ENCODE measurements at regions not wholly inside any gene's neighbourhood (a gene's known extent, or its start where the extent isn't known, plus 50 kb on each side); places are given as distances from the start of the nearest gene placed in this dataset.
"Not testable (repeated sequence)": the region's sequence is repeated elsewhere in the genome, so short reads cannot be mapped to it uniquely, and the experiment has no call there.

DNA sequence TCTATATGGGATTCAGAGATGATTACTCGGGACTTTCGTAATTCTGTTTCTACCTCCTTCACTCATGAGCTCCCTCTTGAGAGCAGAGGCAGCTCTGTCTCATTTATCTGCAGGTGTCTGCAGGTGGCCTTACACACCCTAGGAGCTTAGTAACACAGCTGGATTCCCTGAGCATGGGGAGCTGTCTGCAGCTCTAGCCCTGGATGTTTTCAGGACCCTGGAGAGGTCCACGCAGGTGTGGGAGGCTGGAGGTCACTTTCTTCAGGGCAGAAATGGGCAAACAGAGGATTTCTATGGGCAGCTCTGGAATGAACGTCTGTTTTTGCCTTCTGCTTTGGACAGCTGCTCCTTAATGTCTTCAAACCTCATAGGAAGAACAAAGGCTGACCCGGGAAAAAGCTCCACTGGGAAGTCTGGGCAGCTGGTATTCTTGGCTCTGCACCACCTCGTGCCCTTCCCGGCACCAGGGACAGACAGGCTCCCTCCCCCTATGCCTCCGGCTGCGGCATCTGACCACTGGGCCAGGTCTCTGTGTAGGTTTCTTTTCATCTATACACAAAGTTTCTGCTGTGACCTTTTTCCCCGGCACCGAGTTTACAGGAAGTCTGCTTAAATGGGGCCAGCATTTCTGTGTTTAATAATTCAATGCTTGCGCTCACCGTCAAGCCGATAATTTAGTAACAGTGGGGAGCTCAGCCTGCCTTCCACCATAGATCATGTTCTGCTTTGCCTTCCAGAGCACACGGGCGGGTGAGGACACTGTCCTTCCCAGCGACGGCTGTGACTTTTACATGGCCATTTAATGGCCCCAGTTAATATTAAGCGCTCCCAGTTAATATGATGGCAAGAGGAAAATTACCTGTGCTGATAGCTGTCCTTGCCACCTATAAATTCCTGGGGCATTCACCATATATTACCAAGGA, 320.2 kb upstream of the SFSWAP start:
- H3K9me3 Mint-ChIP-seq = peaks cover 0 to 7% (median 0%) of the 10 kb centered on the region in 11 donors
- Histone ChIP-seq H3K27me3 (ENCODE audit: control insufficient read depth in 2 of 2, insufficient read depth in 2 of 2, low read length in 2 of 2) (no peaks in the 10 kb centered on the region), H3K4me1 (ENCODE audit: control insufficient read depth in 2 of 2, insufficient read depth in 2 of 2, low read length in 2 of 2) (no peaks in the 10 kb centered on the region), H3K4me3 (ENCODE audit: low read length) (no peak overlapping the region), H3K27ac (ENCODE audit: low read depth, low read length) (no peak overlapping the region), H3K36me3 (ENCODE audit: control insufficient read depth in 2 of 3, insufficient read depth in 3 of 3, low read length in 3 of 3) (no peaks in the 10 kb centered on the region), H3K9me3 (ENCODE audit: control insufficient read depth in 2 of 3, low read length in 3 of 3) (no peaks in the 10 kb centered on the region)
- ChIA-PET POLR2A (no interaction called here), CTCF (no interaction called here)
- no peaks in the 10 kb centered on the region for H3K36me3 Mint-ChIP-seq
- DNase-seq = no peak
- H3K27me3 Mint-ChIP-seq = peaks cover 0 to 33% (median 11%) of the 10 kb centered on the region in 5 donors
- H3K27ac Mint-ChIP-seq = no peak overlapping the region
- ATAC-seq = no peak
- peaks cover 0 to 6% (median 0%) of the 10 kb centered on the region in 7 donors for H3K4me1 Mint-ChIP-seq
- intact Hi-C loops (cut with micrococcal nuclease) = no loop called here
- H3K4me3 Mint-ChIP-seq = no peak overlapping the region

DNA sequence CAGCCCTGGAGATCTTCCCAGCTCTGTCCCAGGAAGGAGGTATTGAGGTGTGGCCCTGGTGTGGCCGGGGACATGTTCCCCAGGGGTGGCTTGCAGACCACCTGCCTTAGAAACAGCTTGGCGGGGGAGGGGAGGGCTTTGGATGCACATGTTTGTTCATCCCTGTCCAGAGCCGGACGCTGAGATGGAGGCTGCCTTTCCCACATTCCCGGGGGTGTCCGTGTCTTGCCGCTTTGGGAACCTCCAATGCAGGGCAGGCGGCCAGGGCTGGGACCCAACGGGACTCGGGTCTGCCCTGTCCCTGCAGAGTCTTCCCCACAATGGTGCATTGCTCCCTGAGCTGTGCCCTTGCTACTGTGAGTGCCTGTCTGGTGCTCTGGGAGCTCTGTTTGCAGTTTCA, 319.5 kb upstream of the SFSWAP start:
- Mint-ChIP-seq H3K27me3 (peaks cover 0 to 29% (median 11%) of the 10 kb centered on the region in 5 donors), H3K27ac (no peak overlapping the region), H3K4me1 (peaks cover 0 to 6% (median 0%) of the 10 kb centered on the region in 7 donors), H3K9me3 (peaks cover 0 to 7% (median 0%) of the 10 kb centered on the region in 11 donors), H3K36me3 (no peaks in the 10 kb centered on the region), H3K4me3 (no peak overlapping the region)
- no peak overlapping the region for H3K27ac ChIP-seq (ENCODE audit: low read depth, low read length)
- H3K9me3 ChIP-seq (ENCODE audit: control insufficient read depth in 2 of 3, low read length in 3 of 3) = peaks cover 0 to 4% (median 0%) of the 10 kb centered on the region in 3 experiments
- no peak overlapping the region for H3K4me3 ChIP-seq (ENCODE audit: low read length)
- DNase-seq = no peak
- ATAC-seq = no peak
- H3K36me3 ChIP-seq (ENCODE audit: control insufficient read depth in 2 of 3, insufficient read depth in 3 of 3, low read length in 3 of 3) = no peaks in the 10 kb centered on the region
- ChIA-PET POLR2A (no interaction called here), CTCF (no interaction called here)
- intact Hi-C loops (cut with micrococcal nuclease) = no loop called here
- no peaks in the 10 kb centered on the region for H3K27me3 ChIP-seq (ENCODE audit: control insufficient read depth in 2 of 2, insufficient read depth in 2 of 2, low read length in 2 of 2)
- no peaks in the 10 kb centered on the region for H3K4me1 ChIP-seq (ENCODE audit: control insufficient read depth in 2 of 2, insufficient read depth in 2 of 2, low read length in 2 of 2)

DNA sequence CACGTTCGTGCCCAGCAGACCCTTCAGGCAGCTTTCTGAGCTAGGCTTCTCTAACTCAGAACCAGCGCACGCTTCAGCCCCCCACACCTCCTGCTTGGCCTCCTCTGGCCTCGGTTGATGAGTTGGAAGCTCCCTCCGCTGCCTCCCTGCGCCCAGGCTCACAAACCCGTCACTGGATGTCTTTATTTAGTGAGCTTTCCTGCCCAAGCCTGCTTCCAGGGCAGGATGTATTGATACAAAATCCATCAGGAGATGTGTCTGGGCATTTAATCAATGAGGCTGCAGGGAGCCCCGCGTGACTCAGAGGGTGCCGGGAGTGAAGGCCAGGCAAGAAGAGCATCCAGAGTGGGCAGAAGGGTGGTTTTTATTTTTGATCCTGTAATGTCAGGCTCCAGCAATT, 316.1 kb upstream of the SFSWAP start:
- H3K27ac Mint-ChIP-seq; POLR2A ChIA-PET; H3K4me3 Mint-ChIP-seq; H3K27me3 ChIP-seq (ENCODE audit: control insufficient read depth in 2 of 2, insufficient read depth in 2 of 2, low read length in 2 of 2); H3K4me1 ChIP-seq (ENCODE audit: control insufficient read depth in 2 of 2, insufficient read depth in 2 of 2, low read length in 2 of 2); H3K36me3 ChIP-seq (ENCODE audit: control insufficient read depth in 2 of 3, insufficient read depth in 3 of 3, low read length in 3 of 3); intact Hi-C loops (cut with micrococcal nuclease); H3K27ac ChIP-seq (ENCODE audit: low read depth, low read length); CTCF ChIA-PET; DNase-seq; H3K36me3 Mint-ChIP-seq; H3K4me3 ChIP-seq (ENCODE audit: low read length); ATAC-seq; H3K4me1 Mint-ChIP-seq: not testable (repeated sequence)
- H3K9me3 ChIP-seq (ENCODE audit: control insufficient read depth in 2 of 3, low read length in 3 of 3) = peaks cover 0 to 13% (median 0%) of the 10 kb centered on the region in 3 experiments
- Mint-ChIP-seq H3K27me3 (peaks cover 0 to 18% (median 11%) of the 10 kb centered on the region in 5 donors), H3K9me3 (peaks cover 0 to 20% (median 12%) of the 10 kb centered on the region in 11 donors)

DNA sequence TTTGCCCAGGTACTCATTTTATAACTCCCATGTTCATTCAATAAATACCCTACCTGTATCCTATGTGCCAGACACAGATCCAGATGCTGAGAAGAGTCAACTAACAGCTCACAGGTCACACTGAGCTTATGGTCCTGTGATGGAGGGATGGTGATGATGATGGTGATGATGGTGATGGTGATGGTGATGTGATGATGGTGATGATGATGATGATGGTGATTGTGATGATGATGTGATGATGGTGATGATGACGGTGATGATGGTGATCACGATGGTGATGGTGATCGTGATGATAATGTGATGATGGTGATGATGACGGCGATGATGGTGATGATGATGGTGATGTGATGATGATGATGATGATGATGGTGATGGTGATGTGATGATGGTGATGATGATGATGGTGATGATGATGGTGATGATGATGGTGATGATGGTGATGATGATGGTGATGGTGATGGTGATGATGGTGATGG, 315.6 kb upstream of the SFSWAP start:
- H3K27ac ChIP-seq (ENCODE audit: low read depth, low read length); H3K4me3 Mint-ChIP-seq; H3K27me3 ChIP-seq (ENCODE audit: control insufficient read depth in 2 of 2, insufficient read depth in 2 of 2, low read length in 2 of 2); H3K4me1 Mint-ChIP-seq; DNase-seq; intact Hi-C loops (cut with micrococcal nuclease); H3K4me1 ChIP-seq (ENCODE audit: control insufficient read depth in 2 of 2, insufficient read depth in 2 of 2, low read length in 2 of 2); H3K36me3 ChIP-seq (ENCODE audit: control insufficient read depth in 2 of 3, insufficient read depth in 3 of 3, low read length in 3 of 3); CTCF ChIA-PET; H3K27ac Mint-ChIP-seq; ATAC-seq; H3K36me3 Mint-ChIP-seq; H3K4me3 ChIP-seq (ENCODE audit: low read length); POLR2A ChIA-PET: not testable (repeated sequence)
- H3K27me3 Mint-ChIP-seq = peaks cover 0 to 13% (median 6%) of the 10 kb centered on the region in 5 donors
- H3K9me3 ChIP-seq (ENCODE audit: control insufficient read depth in 2 of 3, low read length in 3 of 3) = peaks cover 0 to 13% (median 0%) of the 10 kb centered on the region in 3 experiments
- peaks cover 0 to 20% (median 12%) of the 10 kb centered on the region in 11 donors for H3K9me3 Mint-ChIP-seq

- ChIA-PET POLR2A (no interaction called here), CTCF (no interaction called here)
- Mint-ChIP-seq H3K36me3 (peaks cover 0 to 4% (median 0%) of the 10 kb centered on the region in 5 donors), H3K27ac (no peak overlapping the region), H3K27me3 (peaks cover 0 to 5% (median 0%) of the 10 kb centered on the region in 5 donors), H3K9me3 (peaks cover 0 to 20% (median 12%) of the 10 kb centered on the region in 11 donors), H3K4me1 (no peaks in the 10 kb centered on the region), H3K4me3 (no peak overlapping the region)
- H3K36me3 ChIP-seq (ENCODE audit: control insufficient read depth in 2 of 3, insufficient read depth in 3 of 3, low read length in 3 of 3) = no peaks in the 10 kb centered on the region
- no peak for ATAC-seq
- H3K27ac ChIP-seq (ENCODE audit: low read depth, low read length) = no peak overlapping the region
- H3K4me1 ChIP-seq (ENCODE audit: control insufficient read depth in 2 of 2, insufficient read depth in 2 of 2, low read length in 2 of 2) = no peaks in the 10 kb centered on the region
- H3K9me3 ChIP-seq (ENCODE audit: control insufficient read depth in 2 of 3, low read length in 3 of 3) = peaks cover 0 to 13% (median 0%) of the 10 kb centered on the region in 3 experiments
- intact Hi-C loops (cut with micrococcal nuclease) = no loop called here
- H3K27me3 ChIP-seq (ENCODE audit: control insufficient read depth in 2 of 2, insufficient read depth in 2 of 2, low read length in 2 of 2) = no peaks in the 10 kb centered on the region
- no peak for DNase-seq
- no peak overlapping the region for H3K4me3 ChIP-seq (ENCODE audit: low read length)
Observed at GRCh38 chr12:131395971-131396573, 314.8 kb upstream of the SFSWAP start.

GRCh38 chr12:131397493-131398181, 313.3 kb upstream of the SFSWAP start:
- Histone ChIP-seq H3K27me3 (ENCODE audit: control insufficient read depth in 2 of 2, insufficient read depth in 2 of 2, low read length in 2 of 2) (no peaks in the 10 kb centered on the region), H3K36me3 (ENCODE audit: control insufficient read depth in 2 of 3, insufficient read depth in 3 of 3, low read length in 3 of 3) (no peaks in the 10 kb centered on the region), H3K27ac (ENCODE audit: low read depth, low read length) (no peak overlapping the region), H3K9me3 (ENCODE audit: control insufficient read depth in 2 of 3, low read length in 3 of 3) (peaks cover 0 to 13% (median 0%) of the 10 kb centered on the region in 3 experiments), H3K4me3 (ENCODE audit: low read length) (no peak overlapping the region), H3K4me1 (ENCODE audit: control insufficient read depth in 2 of 2, insufficient read depth in 2 of 2, low read length in 2 of 2) (no peaks in the 10 kb centered on the region)
- ChIA-PET CTCF (no interaction called here), POLR2A (no interaction called here)
- peaks cover 0 to 4% (median 0%) of the 10 kb centered on the region in 5 donors for H3K36me3 Mint-ChIP-seq
- intact Hi-C loops (cut with micrococcal nuclease) = no loop called here
- DNase-seq (no peak), ATAC-seq (no peak)
- H3K4me3 Mint-ChIP-seq = no peak overlapping the region
- no peaks in the 10 kb centered on the region for H3K4me1 Mint-ChIP-seq
- H3K27me3 Mint-ChIP-seq = no peaks in the 10 kb centered on the region
- no peak overlapping the region for H3K27ac Mint-ChIP-seq
- H3K9me3 Mint-ChIP-seq = peaks cover 0 to 20% (median 12%) of the 10 kb centered on the region in 11 donors

Measured in naive thymus-derived CD4-positive, alpha-beta T cell (primary cell).